Prostate gland (tissue), 2 donors: ENCODE measurements at regions not wholly inside any gene's neighbourhood (a gene's known extent, or its start where the extent isn't known, plus 50 kb on each side); places are given as distances from the start of the nearest gene placed in this dataset.

Experiments
- DNase-seq: peaks from one replicate; pipeline ENCODE4 v3.0.0-alpha.2; 2019; ENCODE audit warnings: low spot score
- H3K27ac ChIP-seq, 2 donors: fragments of 200-600 bp; sonication (generic); 2 replicates each; pipeline ENCODE4 v1.5.1; 2017 to 2019
- H3K27me3 ChIP-seq: fragments of 200-600 bp; sonication (generic); replicated peaks from 2 replicates; pipeline ENCODE4 v1.5.1; 2019; ENCODE audit not compliant: insufficient read depth
- H3K36me3 ChIP-seq, 2 donors: fragments of 200-600 bp; sonication (generic); 1 replicate in 1 of 2; 2 replicates in 1 of 2; pipeline versions ENCODE4 v1.5.1 to v1.8.1; 2017 to 2019
- H3K4me1 ChIP-seq: fragments of 200-600 bp; sonication (generic); replicated peaks from 2 replicates; pipeline ENCODE4 v1.5.1; 2019
- H3K4me3 ChIP-seq, 2 donors: fragments of 200-600 bp; sonication (generic); 2 replicates each; pipeline ENCODE4 v1.5.1; 2017 to 2019
- H3K9me3 ChIP-seq: fragments of 200-600 bp; sonication (generic); 2 replicates; pipeline ENCODE4 v1.5.1; 2017
- CTCF ChIP-seq, 4 experiments: fragments of 200-600 bp in 2 of 4; fragments of 450-650 bp in 2 of 4; sonication (generic) in 2 of 4; IDR thresholded peaks; 1 replicate in 3 of 4; 2 replicates in 1 of 4; pipeline ENCODE4 v1.5.1; 2016 to 2019; ENCODE audit warnings: antibody characterized with exemption in 4 of 4, mild to moderate bottlenecking in 2 of 4, moderate library complexity in 2 of 4
- POLR2A ChIP-seq: fragments of 450-650 bp; IDR thresholded peaks from one replicate; pipeline ENCODE4 v1.6.1; 2016; ENCODE audit warnings: antibody characterized with exemption, mild to moderate bottlenecking
- POLR2AphosphoS5 ChIP-seq: sonication (generic); formaldehyde crosslinking; IDR thresholded peaks from one replicate; pipeline ENCODE4 v1.6.1; 2017; ENCODE audit warnings: antibody characterized with exemption
- WGBS: methylation state at CpG from one replicate; pipeline ENCODE4 v1.1.5; 2018; 5-methylcytosine and 5-hydroxymethylcytosine counted together
- intact Hi-C: fragments of 100-400 bp; cut with DNase I; formaldehyde crosslinking; loops from one replicate; pipeline ENCODE4 v1.14.2; 2022

GRCh38 chr13:21925720-21926119 lies 254.8 kb downstream of the FGF9 start:
- WGBS = 92% methylated on average over 6 of the region's 6 CpGs
- Histone ChIP-seq H3K27me3 (no peaks in the 10 kb centered on the region), H3K4me1 (no peaks in the 10 kb centered on the region), H3K36me3 (no peaks in the 10 kb centered on the region), H3K27ac (no peak overlapping the region), H3K4me3 (no peak overlapping the region), H3K9me3 (no peaks in the 10 kb centered on the region)
- intact Hi-C loops = no loop called here
- TF ChIP-seq POLR2AphosphoS5 (no peak), POLR2A (no peak), CTCF (IDR thresholded peaks at IDR 0.05) (no peak)
- DNase-seq = no peak

- WGBS = 79% methylated on average over 15 of the region's 15 CpGs
- H3K9me3 ChIP-seq = no peaks in the 10 kb centered on the region
- intact Hi-C loops = no loop called here
- no peak for DNase-seq
- no peaks in the 10 kb centered on the region for H3K36me3 ChIP-seq
- TF ChIP-seq POLR2A (no peak), POLR2AphosphoS5 (no peak), CTCF (IDR thresholded peaks at IDR 0.05) (no peak)
- no peaks in the 10 kb centered on the region for H3K27me3 ChIP-seq
- H3K27ac ChIP-seq = no peak overlapping the region
- H3K4me1 ChIP-seq = no peaks in the 10 kb centered on the region
- H3K4me3 ChIP-seq = no peak overlapping the region
Observed at GRCh38 chr13:21929400-21929799, 258.5 kb downstream of the FGF9 start.

GRCh38 chr13:21930536-21930935 lies 259.7 kb downstream of the FGF9 start:
- WGBS = 54% methylated on average over 6 of the region's 6 CpGs
- TF ChIP-seq POLR2A (no peak), POLR2AphosphoS5 (no peak), CTCF (IDR thresholded peaks at IDR 0.05) (no peak)
- H3K4me3 ChIP-seq = no peak overlapping the region
- intact Hi-C loops = no loop called here
- H3K36me3 ChIP-seq = no peaks in the 10 kb centered on the region
- no peaks in the 10 kb centered on the region for H3K9me3 ChIP-seq
- no peak overlapping the region for H3K27ac ChIP-seq
- no peaks in the 10 kb centered on the region for H3K4me1 ChIP-seq
- no peak for DNase-seq
- no peaks in the 10 kb centered on the region for H3K27me3 ChIP-seq

- Histone ChIP-seq H3K27me3 (no peaks in the 10 kb centered on the region), H3K9me3 (no peaks in the 10 kb centered on the region), H3K27ac (no peak overlapping the region), H3K36me3 (no peaks in the 10 kb centered on the region), H3K4me3 (no peak overlapping the region), H3K4me1 (no peaks in the 10 kb centered on the region)
- intact Hi-C loops = no loop called here
- 48% methylated on average over 2 of the region's 2 CpGs for WGBS
- DNase-seq = no peak
- TF ChIP-seq CTCF (IDR thresholded peaks at IDR 0.05) = no peak
- TF ChIP-seq POLR2A = no peak
- TF ChIP-seq POLR2AphosphoS5 = no peak
Observed at GRCh38 chr13:21932578-21932977, 261.7 kb downstream of the FGF9 start.

GRCh38 chr13:21932996-21933395 lies 262.1 kb downstream of the FGF9 start:
- WGBS = 45% methylated on average over 6 of the region's 6 CpGs
- H3K27ac ChIP-seq = no peak overlapping the region
- no peaks in the 10 kb centered on the region for H3K4me1 ChIP-seq
- no peak overlapping the region for H3K4me3 ChIP-seq
- TF ChIP-seq CTCF (IDR thresholded peaks at IDR 0.05) = no peak
- no peak for TF ChIP-seq POLR2A
- no peak for TF ChIP-seq POLR2AphosphoS5
- intact Hi-C loops = no loop called here
- no peaks in the 10 kb centered on the region for H3K36me3 ChIP-seq
- no peaks in the 10 kb centered on the region for H3K27me3 ChIP-seq
- no peak for DNase-seq
- no peaks in the 10 kb centered on the region for H3K9me3 ChIP-seq
